B cell (primary cell): ENCODE measurements at regions not wholly inside any gene's neighbourhood (a gene's known extent, or its start where the extent isn't known, plus 50 kb on each side); places are given as distances from the start of the nearest gene placed in this dataset.

Source experiments
- ATAC-seq: fragments of 200-7000 bp; cut with Tn5 transposase; one replicate; pipeline ENCODE4 v1.10.0; 2021; ENCODE audit warnings: low read depth, mild to moderate bottlenecking, moderate number of reproducible peaks, moderate library complexity
- CTCF ChIA-PET: fragments of 350-600 bp; sonication (Branson Sonifier 250); formaldehyde crosslinking; loops from one replicate; lab custom pipeline; 2021; ENCODE audit warnings: antibody characterized with exemption, inconsistent platforms; lab: Charles Lee
- POLR2A ChIA-PET: fragments of 350-600 bp; sonication (Branson Sonifier 250); formaldehyde crosslinking; loops from one replicate; lab custom pipeline; 2021; ENCODE audit warnings: antibody characterized with exemption; lab: Charles Lee
- DNase-seq: peaks from one replicate; pipeline ENCODE4 v3.0.0; 2013
- H2AFZ ChIP-seq: 2 replicates; pipeline ENCODE4 v1.6.1; 2012; ENCODE audit warnings: mild to moderate bottlenecking, low read depth, low read length; ENCODE audit not compliant: insufficient read depth, poor library complexity, severe bottlenecking
- H3K27ac ChIP-seq, 2 donors: 1 replicate in 1 of 2; 2 replicates in 1 of 2; pipeline ENCODE4 v1.5.1; 2012 to 2013; ENCODE audit warnings: low read length in 2 of 2, mild to moderate bottlenecking in 2 of 2, moderate library complexity in 1 of 2
- H3K27me3 ChIP-seq, 4 experiments: fragments of 200-600 bp in 1 of 4; sonication (generic) in 1 of 4; replicated peaks in 1 of 4; 1 replicate in 2 of 4; 2 replicates in 2 of 4; pipeline versions ENCODE4 v1.6.1 to v1.7.0; 2013 to 2016; ENCODE audit warnings: low read length in 3 of 4, mild to moderate bottlenecking in 2 of 4, mixed read lengths in 1 of 4, moderate library complexity in 1 of 4; ENCODE audit not compliant: insufficient read depth in 4 of 4, control insufficient read depth in 3 of 4; ENCODE audit errors: control extremely low read depth in 1 of 4
- H3K36me3 ChIP-seq, 2 experiments: replicated peaks in 1 of 2; 1 replicate in 1 of 2; 2 replicates in 1 of 2; pipeline versions ENCODE4 v1.6.1 to v1.7.1; 2013; ENCODE audit warnings: low read length in 1 of 2; ENCODE audit not compliant: insufficient read depth in 2 of 2, control insufficient read depth in 1 of 2; ENCODE audit errors: control extremely low read depth in 1 of 2, extremely low read depth in 1 of 2
- H3K4me1 ChIP-seq, 2 donors: fragments of 200-600 bp in 1 of 2; sonication (generic) in 1 of 2; 1 replicate in 1 of 2; 2 replicates in 1 of 2; pipeline versions ENCODE4 v1.5.1 to v1.6.1; 2013 to 2017; ENCODE audit warnings: low read length in 2 of 2; ENCODE audit not compliant: control insufficient read depth in 2 of 2, insufficient read depth in 2 of 2
- H3K4me2 ChIP-seq: replicated peaks from 2 replicates; pipeline ENCODE3; 2012; ENCODE audit warnings: mild to moderate bottlenecking, low read depth, low read length; ENCODE audit not compliant: poor library complexity, severe bottlenecking
- H3K4me3 ChIP-seq, 5 experiments: fragments of 200-600 bp in 1 of 5; sonication (generic) in 1 of 5; 1 replicate in 3 of 5; 2 replicates in 2 of 5; pipeline versions ENCODE4 v1.5.1 to v1.7.0; 2011 to 2016; ENCODE audit warnings: low read length in 4 of 5, mild to moderate bottlenecking in 4 of 5, low read depth in 2 of 5, control low read depth in 1 of 5, moderate library complexity in 1 of 5; ENCODE audit not compliant: insufficient read depth in 1 of 5; ENCODE audit errors: control extremely low read depth in 1 of 5, extremely low read depth in 1 of 5
- H3K79me2 ChIP-seq: fragments of 200-600 bp; sonication (generic); one replicate; pipeline ENCODE4 v1.6.0; 2016; ENCODE audit warnings: low read length; ENCODE audit not compliant: control insufficient read depth, insufficient read depth
- H3K9ac ChIP-seq: fragments of 200-600 bp; sonication (generic); 2 replicates; pipeline ENCODE4 v1.6.1; 2017; ENCODE audit warnings: mild to moderate bottlenecking, low read length, moderate library complexity
- H3K9me3 ChIP-seq, 3 donors: one replicate each; pipeline versions ENCODE4 v1.6.1 to v1.7.1; 2013; ENCODE audit warnings: low read length in 2 of 3; ENCODE audit not compliant: control insufficient read depth in 2 of 3, insufficient read depth in 1 of 3; ENCODE audit errors: control extremely low read depth in 1 of 3
- H4K20me1 ChIP-seq: 2 replicates; pipeline ENCODE4 v1.6.0; 2012; ENCODE audit warnings: mild to moderate bottlenecking, low read length; ENCODE audit not compliant: insufficient read depth, control insufficient read depth, poor library complexity, severe bottlenecking
- H3K27ac Mint-ChIP-seq: one replicate; pipeline ENCODE4 v1.8.0; 2021; ENCODE audit warnings: mixed read lengths
- H3K27me3 Mint-ChIP-seq: one replicate; pipeline ENCODE4 v1.8.0; 2021; ENCODE audit warnings: mixed read lengths
- H3K4me1 Mint-ChIP-seq: one replicate; pipeline ENCODE4 v1.8.0; 2021; ENCODE audit warnings: mixed read lengths
- H3K4me3 Mint-ChIP-seq: one replicate; pipeline ENCODE4 v1.8.0; 2021; ENCODE audit warnings: mixed read lengths
- H3K9me3 Mint-ChIP-seq: one replicate; pipeline ENCODE4 v1.8.0; 2022; ENCODE audit warnings: mixed read lengths; ENCODE audit not compliant: insufficient read depth
- EZH2 ChIP-seq: IDR thresholded peaks from 2 replicates; pipeline ENCODE4 v1.6.1; 2012; ENCODE audit warnings: borderline replicate concordance, low read depth, mild to moderate bottlenecking, moderate library complexity, low read length; ENCODE audit not compliant: insufficient read depth, poor library complexity, severe bottlenecking
- WGBS: methylation state at CpG from one replicate; pipeline ENCODE4 v1.1.5; 2013; ENCODE audit warnings: missing lambda C conversion rate; ENCODE audit not compliant: insufficient coverage; 5-methylcytosine and 5-hydroxymethylcytosine counted together
- intact Hi-C: fragments of 100-400 bp; cut with micrococcal nuclease; formaldehyde crosslinking; loops from one replicate; pipeline ENCODE4 v1.10.0; 2022
- TF ChIP-seq, protein P1 (sequence below): fragments of 200-600 bp; IDR thresholded peaks from one replicate; pipeline ENCODE4 v1.8.0; 2022; ENCODE audit warnings: antibody characterized with exemption, mild to moderate bottlenecking

DNA sequence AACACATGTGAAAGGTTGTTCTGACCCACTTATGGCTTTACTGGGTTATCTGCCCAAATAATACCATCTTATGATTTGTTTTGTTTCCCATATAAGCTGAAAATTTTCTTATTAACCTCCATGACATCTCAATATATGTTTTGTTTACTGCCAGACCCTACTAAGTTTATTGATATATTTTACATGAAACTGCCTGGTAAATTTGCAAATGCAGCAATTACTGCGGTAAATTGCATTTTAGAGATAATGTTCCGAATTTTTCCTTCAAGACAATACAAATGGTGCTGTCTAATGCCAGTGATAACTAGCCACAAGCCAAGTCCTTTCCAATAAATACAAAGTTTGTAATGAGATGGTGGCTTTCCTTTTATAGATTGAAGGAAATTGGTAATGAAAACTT is 275.9 kb downstream of the SAMD5 start:
- Histone ChIP-seq H4K20me1 (no peaks in the 10 kb centered on the region), H3K36me3 (no peaks in the 10 kb centered on the region), H3K4me3 (no peak overlapping the region), H3K4me1 (no peaks in the 10 kb centered on the region), H2AFZ (no peak overlapping the region), H3K27ac (no peak overlapping the region), H3K27me3 (no peaks in the 10 kb centered on the region), H3K9me3 (peaks cover 0 to 2% (median 0%) of the 10 kb centered on the region in 3 donors), H3K9ac (no peak overlapping the region), H3K4me2 (no peak overlapping the region), H3K79me2 (no peaks in the 10 kb centered on the region)
- Mint-ChIP-seq H3K27ac (no peak overlapping the region), H3K9me3 (no peaks in the 10 kb centered on the region), H3K4me3 (no peak overlapping the region), H3K4me1 (no peaks in the 10 kb centered on the region), H3K27me3 (no peaks in the 10 kb centered on the region)
- DNase-seq (no peak), ATAC-seq (no peak)
- no peak for TF ChIP-seq EZH2
- TF ChIP-seq, protein P1, sequence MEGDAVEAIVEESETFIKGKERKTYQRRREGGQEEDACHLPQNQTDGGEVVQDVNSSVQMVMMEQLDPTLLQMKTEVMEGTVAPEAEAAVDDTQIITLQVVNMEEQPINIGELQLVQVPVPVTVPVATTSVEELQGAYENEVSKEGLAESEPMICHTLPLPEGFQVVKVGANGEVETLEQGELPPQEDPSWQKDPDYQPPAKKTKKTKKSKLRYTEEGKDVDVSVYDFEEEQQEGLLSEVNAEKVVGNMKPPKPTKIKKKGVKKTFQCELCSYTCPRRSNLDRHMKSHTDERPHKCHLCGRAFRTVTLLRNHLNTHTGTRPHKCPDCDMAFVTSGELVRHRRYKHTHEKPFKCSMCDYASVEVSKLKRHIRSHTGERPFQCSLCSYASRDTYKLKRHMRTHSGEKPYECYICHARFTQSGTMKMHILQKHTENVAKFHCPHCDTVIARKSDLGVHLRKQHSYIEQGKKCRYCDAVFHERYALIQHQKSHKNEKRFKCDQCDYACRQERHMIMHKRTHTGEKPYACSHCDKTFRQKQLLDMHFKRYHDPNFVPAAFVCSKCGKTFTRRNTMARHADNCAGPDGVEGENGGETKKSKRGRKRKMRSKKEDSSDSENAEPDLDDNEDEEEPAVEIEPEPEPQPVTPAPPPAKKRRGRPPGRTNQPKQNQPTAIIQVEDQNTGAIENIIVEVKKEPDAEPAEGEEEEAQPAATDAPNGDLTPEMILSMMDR: no peak
- whole genome bisulfite sequencing: no CpG with 5 or more reads among the region's 2 CpGs
- ChIA-PET CTCF (no interaction called here), POLR2A (no interaction called here)
- intact Hi-C loops: no loop called here

DNA sequence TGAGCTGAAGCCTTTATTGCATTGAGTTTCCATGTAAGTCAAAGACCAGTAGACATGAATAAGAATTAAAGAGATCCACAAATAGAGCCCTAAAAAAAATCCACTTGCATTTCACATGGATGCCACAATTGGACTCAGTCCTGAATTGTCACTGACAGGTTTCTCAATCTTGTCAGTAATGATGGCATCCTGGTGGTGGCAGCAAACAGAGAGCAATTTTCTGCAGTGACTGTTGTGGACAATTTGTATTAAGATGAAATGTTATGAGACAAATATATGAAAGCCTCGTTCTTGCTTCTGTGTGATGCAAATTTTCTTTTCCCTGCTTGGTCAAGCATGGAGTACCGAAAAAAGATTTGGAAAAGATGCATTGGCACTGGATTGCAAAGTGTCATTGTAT is 278.9 kb downstream of the SAMD5 start:
- no peaks in the 10 kb centered on the region for H3K79me2 ChIP-seq
- H3K9me3 ChIP-seq: peaks cover 0 to 2% (median 0%) of the 10 kb centered on the region in 3 donors
- no peak overlapping the region for H3K9ac ChIP-seq
- H3K36me3 ChIP-seq: no peaks in the 10 kb centered on the region
- no peak overlapping the region for H3K4me3 Mint-ChIP-seq
- no peaks in the 10 kb centered on the region for H3K27me3 ChIP-seq
- whole genome bisulfite sequencing: no CpG with 5 or more reads among the region's 2 CpGs
- no peaks in the 10 kb centered on the region for H4K20me1 ChIP-seq
- H3K4me3 ChIP-seq: no peak overlapping the region
- no peaks in the 10 kb centered on the region for H3K27me3 Mint-ChIP-seq
- DNase-seq (no peak), ATAC-seq (no peak)
- no peak overlapping the region for H3K4me2 ChIP-seq
- TF ChIP-seq EZH2: no peak
- TF ChIP-seq, protein P1: no peak
- no peak overlapping the region for H2AFZ ChIP-seq
- ChIA-PET CTCF (no interaction called here), POLR2A (no interaction called here)
- no peak overlapping the region for H3K27ac ChIP-seq
- H3K9me3 Mint-ChIP-seq: no peaks in the 10 kb centered on the region
- no peaks in the 10 kb centered on the region for H3K4me1 ChIP-seq
- H3K27ac Mint-ChIP-seq: no peak overlapping the region
- intact Hi-C loops: no loop called here
- H3K4me1 Mint-ChIP-seq: no peaks in the 10 kb centered on the region
